ENCODE measurements at regions not wholly inside any gene's neighbourhood (a gene's known extent, or its start where the extent isn't known, plus 50 kb on each side); places are given as distances from the start of the nearest gene placed in this dataset.

DNA sequence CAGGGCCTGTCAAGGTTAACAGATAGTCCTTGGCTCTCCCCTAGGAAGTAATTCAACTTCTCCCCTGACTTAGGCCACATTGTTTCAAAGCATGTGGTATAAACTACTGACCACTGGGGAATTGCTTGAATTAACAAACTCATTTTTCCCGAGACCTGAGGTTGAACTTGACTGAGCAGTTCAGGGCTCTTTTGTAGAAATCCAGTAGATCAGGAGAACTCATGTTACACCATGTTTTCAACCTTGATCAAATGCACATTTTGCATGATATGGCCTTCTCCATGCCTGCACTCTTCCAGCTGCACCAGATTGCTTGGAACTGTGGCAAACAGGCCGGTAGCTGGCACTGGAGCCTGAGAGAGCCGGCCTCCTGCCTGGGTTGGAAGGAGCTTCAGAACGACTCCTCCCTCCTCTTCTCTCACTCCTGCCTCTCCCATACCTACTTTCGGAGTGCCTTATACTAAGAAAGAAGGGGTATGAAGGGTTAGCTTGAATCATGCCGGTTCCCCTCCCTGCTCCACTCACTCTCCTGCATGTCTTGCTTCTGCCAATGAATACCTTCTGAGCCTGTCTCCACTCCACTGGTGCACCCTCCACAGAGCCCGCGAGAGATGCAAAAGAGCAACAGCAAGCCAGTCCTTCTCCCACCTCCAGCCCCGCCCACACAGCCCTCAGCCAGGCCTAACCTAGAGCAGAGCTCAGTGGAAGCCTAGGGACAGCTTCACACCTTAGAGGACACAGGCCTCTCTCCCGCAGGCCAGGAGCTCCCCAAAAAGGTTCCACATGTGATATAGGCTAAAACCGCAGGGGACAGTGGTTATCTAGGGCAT, 159.4 kb downstream of the MACROH2A1 start:
- TF ChIP-seq, protein P1, sequence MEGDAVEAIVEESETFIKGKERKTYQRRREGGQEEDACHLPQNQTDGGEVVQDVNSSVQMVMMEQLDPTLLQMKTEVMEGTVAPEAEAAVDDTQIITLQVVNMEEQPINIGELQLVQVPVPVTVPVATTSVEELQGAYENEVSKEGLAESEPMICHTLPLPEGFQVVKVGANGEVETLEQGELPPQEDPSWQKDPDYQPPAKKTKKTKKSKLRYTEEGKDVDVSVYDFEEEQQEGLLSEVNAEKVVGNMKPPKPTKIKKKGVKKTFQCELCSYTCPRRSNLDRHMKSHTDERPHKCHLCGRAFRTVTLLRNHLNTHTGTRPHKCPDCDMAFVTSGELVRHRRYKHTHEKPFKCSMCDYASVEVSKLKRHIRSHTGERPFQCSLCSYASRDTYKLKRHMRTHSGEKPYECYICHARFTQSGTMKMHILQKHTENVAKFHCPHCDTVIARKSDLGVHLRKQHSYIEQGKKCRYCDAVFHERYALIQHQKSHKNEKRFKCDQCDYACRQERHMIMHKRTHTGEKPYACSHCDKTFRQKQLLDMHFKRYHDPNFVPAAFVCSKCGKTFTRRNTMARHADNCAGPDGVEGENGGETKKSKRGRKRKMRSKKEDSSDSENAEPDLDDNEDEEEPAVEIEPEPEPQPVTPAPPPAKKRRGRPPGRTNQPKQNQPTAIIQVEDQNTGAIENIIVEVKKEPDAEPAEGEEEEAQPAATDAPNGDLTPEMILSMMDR (IDR thresholded peaks at IDR 0.05): no peak
- no peak for TF ChIP-seq POLR2A (IDR thresholded peaks at IDR 0.05)

All from right lobe of liver (tissue), 4 donors.